Gastrocnemius medialis (tissue), 4 donors: ENCODE measurements at regions not wholly inside any gene's neighbourhood (a gene's known extent, or its start where the extent isn't known, plus 50 kb on each side); places are given as distances from the start of the nearest gene placed in this dataset.

Source experiments
- CTCF ChIP-seq, 5 experiments: fragments of 450-650 bp in 3 of 5; fragments of 200-600 bp in 2 of 5; sonication (generic) in 2 of 5; IDR thresholded peaks in 4 of 5; conservative IDR thresholded peaks in 1 of 5; 1 replicate in 4 of 5; 2 replicates in 1 of 5; pipeline ENCODE4 v1.5.1; 2016 to 2019; ENCODE audit warnings: antibody characterized with exemption in 5 of 5, mild to moderate bottlenecking in 3 of 5, moderate library complexity in 3 of 5
- POLR2A ChIP-seq, 2 donors: fragments of 450-650 bp; IDR thresholded peaks; one replicate each; pipeline ENCODE4 v1.6.1; 2017; ENCODE audit warnings: antibody characterized with exemption in 2 of 2, mild to moderate bottlenecking in 2 of 2, moderate library complexity in 2 of 2

- TF ChIP-seq POLR2A (IDR thresholded peaks at IDR 0.05) (no peak), CTCF (IDR thresholded peaks at IDR 0.05 in 4 of 5, conservative IDR thresholded peaks at IDR 0.05 in 1 of 5) (no peak)
These were observed 471.0 kb upstream of the PIK3C3 start for GRCh38 chr18:41484069-41484468.
